ENCODE measurements at regions not wholly inside any gene's neighbourhood (a gene's known extent, or its start where the extent isn't known, plus 50 kb on each side); places are given as distances from the start of the nearest gene placed in this dataset.

DNA sequence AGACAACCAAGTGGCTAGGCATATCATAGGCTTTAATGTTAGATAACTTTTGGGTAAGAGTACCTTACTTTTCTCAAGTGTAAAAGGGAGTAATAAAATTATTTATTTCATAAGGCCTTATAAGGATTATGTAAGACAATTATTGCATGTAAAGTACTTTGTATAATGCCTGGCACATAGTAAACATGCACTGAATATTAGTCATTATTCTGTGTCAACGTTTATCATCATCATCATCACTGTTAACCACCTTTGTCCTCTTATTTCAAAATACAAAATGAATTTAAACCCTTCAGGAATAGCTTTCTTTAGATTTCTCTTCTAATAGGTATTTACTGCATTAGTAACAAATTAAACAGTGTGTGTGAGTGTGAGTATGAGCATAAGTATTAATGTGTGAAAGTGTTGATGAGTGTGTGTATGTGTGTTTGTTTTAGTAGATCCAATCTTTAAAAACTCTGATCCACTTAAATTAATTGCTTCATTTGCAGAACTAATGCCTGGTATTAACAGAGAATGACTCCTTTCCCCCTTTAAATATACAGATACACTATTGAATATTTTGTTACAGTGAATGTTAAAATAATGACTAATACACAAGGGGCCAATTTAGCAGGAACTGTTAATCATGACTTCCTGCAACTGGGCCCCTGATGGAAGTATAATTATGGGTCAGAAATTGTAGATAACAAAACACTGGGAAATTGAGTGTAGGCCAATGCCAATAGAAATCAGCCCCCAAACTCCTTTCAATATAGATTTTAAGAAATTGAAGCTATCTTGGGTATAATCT, 213.3 kb upstream of the FZD8 start:
- no peak overlapping the region for H3K4me3 ChIP-seq (ENCODE audit: low read depth, low read length)
- TF ChIP-seq, protein P1, sequence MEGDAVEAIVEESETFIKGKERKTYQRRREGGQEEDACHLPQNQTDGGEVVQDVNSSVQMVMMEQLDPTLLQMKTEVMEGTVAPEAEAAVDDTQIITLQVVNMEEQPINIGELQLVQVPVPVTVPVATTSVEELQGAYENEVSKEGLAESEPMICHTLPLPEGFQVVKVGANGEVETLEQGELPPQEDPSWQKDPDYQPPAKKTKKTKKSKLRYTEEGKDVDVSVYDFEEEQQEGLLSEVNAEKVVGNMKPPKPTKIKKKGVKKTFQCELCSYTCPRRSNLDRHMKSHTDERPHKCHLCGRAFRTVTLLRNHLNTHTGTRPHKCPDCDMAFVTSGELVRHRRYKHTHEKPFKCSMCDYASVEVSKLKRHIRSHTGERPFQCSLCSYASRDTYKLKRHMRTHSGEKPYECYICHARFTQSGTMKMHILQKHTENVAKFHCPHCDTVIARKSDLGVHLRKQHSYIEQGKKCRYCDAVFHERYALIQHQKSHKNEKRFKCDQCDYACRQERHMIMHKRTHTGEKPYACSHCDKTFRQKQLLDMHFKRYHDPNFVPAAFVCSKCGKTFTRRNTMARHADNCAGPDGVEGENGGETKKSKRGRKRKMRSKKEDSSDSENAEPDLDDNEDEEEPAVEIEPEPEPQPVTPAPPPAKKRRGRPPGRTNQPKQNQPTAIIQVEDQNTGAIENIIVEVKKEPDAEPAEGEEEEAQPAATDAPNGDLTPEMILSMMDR (IDR thresholded peaks at IDR 0.05; ENCODE audit: borderline replicate concordance, insufficient read depth, low read depth, low read length) = no peak

DNA sequence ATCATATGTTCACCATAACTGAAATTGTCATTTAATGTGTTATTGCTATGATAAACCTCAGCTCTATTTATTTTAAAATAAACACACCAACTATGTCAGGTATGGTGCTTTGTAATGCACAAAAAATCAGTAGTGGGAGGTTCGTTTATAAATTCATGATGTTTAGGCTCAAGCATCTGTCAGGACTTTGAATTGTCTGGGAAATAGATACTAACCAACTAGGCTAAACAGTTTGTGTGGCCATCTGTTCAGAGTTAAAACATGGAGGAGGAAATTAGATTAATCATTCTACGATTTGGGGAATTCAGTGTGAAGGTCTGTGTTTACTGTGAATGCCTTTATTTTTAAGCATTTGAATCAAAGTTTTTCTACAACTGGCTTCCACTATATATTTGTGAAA, 212.6 kb upstream of the FZD8 start:
- H3K4me3 ChIP-seq (ENCODE audit: low read depth, low read length) = no peak overlapping the region
- TF ChIP-seq, protein P1 (IDR thresholded peaks at IDR 0.05; ENCODE audit: borderline replicate concordance, insufficient read depth, low read depth, low read length) = no peak

DNA sequence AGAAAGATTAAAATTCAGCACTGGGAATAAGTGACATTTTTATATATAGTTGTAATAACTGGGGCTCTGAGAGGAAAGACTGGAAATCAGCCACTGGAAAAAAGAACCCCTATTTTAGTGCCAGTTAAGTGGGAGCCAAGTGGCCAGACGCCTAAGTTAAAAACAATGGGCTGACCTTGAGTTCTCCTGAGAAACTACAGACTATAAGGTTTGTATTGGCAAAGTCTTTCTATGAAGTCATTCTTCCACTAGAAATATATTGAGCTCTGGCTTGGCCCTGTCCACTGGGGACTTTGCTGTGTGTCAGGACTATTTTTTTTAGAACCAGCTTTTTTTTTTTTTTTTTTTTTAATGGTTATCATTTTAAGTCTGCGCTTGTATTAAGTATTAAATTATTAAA, 210.6 kb upstream of the FZD8 start:
- TF ChIP-seq, protein P1 (IDR thresholded peaks at IDR 0.05; ENCODE audit: borderline replicate concordance, insufficient read depth, low read depth, low read length) = no peak
- no peak overlapping the region for H3K4me3 ChIP-seq (ENCODE audit: low read depth, low read length)

DNA sequence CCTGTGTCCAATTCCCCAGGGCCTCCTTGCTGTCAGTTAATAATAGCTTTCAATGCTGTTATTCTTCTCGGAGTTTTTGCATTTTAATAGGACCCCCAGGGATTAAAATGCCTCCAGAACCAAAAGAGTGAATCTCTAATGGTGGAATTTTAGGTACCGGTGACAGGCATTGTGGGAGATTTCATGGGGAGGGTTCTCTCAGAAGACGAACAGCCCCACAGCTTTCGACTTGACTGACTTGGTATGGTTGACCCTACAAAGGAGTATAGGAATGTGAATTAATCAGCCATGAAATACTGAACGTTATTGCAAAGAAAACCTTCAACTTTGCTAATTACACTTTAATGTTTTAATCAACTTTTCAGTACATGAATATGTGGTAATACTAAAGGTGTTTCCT, 206.3 kb upstream of the FZD8 start:
- no peak overlapping the region for H3K4me3 ChIP-seq (ENCODE audit: low read depth, low read length)
- TF ChIP-seq, protein P1 (IDR thresholded peaks at IDR 0.05; ENCODE audit: borderline replicate concordance, insufficient read depth, low read depth, low read length) = no peak

DNA sequence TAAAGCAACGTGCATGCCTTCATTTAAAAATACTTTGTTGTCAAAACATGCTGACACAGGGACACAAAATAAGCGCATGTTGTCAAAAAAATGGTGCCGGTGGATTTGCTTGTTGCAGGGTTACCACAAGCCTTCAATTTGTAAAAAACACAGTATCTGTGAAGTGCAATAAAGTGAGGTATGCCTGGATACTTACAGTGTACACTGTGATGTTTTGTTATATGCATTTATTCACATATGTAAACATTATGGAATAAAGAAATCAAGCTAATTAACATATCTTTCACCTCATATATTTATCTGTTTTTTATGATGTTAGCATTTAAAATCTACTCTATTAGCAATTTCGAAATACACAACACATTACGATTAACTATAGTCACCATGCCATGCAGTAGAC, 202.6 kb upstream of the FZD8 start:
- H3K4me3 ChIP-seq (ENCODE audit: low read depth, low read length) = no peak overlapping the region
- TF ChIP-seq, protein P1 (IDR thresholded peaks at IDR 0.05; ENCODE audit: borderline replicate concordance, insufficient read depth, low read depth, low read length) = no peak

DNA sequence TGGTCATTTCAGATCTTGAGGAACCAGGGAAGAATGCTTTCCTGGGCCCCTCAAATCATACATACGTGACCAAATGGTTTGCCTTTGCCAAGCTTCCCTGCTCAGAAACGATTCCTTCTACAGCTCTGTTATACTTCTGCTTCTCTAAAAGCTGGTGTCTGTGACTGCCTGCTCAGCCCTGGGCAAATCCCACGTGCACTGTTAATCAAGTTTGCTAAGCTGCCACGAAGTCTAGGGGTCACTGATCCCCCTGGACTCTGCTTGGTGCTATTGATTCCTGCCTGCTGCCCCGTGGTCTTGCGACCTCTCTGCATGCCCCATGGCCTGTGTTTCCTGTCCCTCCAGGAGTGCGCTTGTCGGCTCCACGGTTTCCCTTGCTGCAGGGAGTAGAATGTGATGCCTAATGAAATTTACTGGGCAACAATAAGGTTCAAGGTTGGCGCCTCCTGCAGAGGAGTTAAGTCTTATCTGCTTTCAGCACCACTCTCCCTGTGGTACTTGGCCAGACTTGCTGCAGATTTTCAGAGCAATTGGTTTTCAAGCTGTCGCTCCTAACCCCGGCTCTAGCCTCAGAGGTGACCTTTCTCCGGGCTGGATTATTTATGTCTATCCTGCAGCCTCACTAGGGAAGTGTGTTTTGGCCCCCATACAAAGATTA, 201.6 kb upstream of the FZD8 start:
- TF ChIP-seq, protein P1 (IDR thresholded peaks at IDR 0.05; ENCODE audit: borderline replicate concordance, insufficient read depth, low read depth, low read length) = no peak
- H3K4me3 ChIP-seq (ENCODE audit: low read depth, low read length) = no peak overlapping the region

DNA sequence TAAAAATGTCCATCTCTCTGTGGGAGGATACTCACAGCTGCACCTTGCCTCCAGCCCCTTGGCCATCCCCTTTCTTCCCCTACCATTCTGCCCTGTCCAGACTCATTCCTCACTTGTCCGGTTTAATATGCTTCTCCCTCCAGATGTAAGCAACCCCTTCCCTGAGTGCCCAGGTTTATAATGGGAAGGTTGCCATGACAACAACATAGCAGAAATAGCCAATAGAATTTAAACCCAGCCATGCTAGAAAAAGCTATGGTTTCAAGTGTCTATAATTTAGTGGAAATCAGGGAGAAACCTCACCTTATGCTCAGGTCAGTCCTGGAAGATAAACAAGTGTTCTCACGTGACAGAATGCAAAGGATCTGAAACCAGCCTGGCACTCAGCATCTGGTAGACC, 196.0 kb upstream of the FZD8 start:
- TF ChIP-seq, protein P1 (IDR thresholded peaks at IDR 0.05; ENCODE audit: borderline replicate concordance, insufficient read depth, low read depth, low read length) = no peak
- no peak overlapping the region for H3K4me3 ChIP-seq (ENCODE audit: low read depth, low read length)

Measured in GM12875 (cell line).